ENCODE measurements at regions not wholly inside any gene's neighbourhood (a gene's known extent, or its start where the extent isn't known, plus 50 kb on each side); places are given as distances from the start of the nearest gene placed in this dataset.

DNA sequence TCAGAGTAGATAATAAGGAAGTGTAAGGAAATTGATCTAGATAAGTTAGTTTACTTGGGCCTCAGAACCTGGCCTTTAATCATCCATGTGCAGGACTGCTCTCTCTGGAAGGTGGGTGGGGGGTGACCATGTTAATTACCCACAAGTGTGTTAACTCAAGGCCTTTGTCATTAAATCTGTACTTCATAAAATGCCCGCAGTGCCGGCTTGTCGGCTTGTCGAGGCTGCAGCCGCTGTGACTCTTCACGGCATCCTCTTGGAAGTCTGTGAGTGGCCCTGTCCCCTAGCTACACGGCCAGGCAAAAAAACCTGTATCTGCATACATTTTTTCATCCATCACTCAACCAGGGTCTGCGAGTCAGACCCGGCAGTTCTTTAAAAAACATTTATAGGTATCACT is 70.9 kb upstream of the ASCC3 start:
- no peak for TF ChIP-seq POLR2A (IDR thresholded peaks at IDR 0.05)
- TF ChIP-seq, protein P1, sequence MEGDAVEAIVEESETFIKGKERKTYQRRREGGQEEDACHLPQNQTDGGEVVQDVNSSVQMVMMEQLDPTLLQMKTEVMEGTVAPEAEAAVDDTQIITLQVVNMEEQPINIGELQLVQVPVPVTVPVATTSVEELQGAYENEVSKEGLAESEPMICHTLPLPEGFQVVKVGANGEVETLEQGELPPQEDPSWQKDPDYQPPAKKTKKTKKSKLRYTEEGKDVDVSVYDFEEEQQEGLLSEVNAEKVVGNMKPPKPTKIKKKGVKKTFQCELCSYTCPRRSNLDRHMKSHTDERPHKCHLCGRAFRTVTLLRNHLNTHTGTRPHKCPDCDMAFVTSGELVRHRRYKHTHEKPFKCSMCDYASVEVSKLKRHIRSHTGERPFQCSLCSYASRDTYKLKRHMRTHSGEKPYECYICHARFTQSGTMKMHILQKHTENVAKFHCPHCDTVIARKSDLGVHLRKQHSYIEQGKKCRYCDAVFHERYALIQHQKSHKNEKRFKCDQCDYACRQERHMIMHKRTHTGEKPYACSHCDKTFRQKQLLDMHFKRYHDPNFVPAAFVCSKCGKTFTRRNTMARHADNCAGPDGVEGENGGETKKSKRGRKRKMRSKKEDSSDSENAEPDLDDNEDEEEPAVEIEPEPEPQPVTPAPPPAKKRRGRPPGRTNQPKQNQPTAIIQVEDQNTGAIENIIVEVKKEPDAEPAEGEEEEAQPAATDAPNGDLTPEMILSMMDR (IDR thresholded peaks at IDR 0.05), result no peak
